Ishikawa (cell line): ENCODE measurements at regions not wholly inside any gene's neighbourhood (a gene's known extent, or its start where the extent isn't known, plus 50 kb on each side); places are given as distances from the start of the nearest gene placed in this dataset.

Experiments used
- CEBPB ChIP-seq: IDR thresholded peaks from 2 replicates; pipeline ENCODE4 v1.6.1; 2012
- CREB1 ChIP-seq: IDR thresholded peaks from 2 replicates; pipeline ENCODE4 v1.6.1; 2012; ENCODE audit warnings: low read depth
- EGR1 ChIP-seq: IDR thresholded peaks from 2 replicates; pipeline ENCODE4 v1.6.1; 2012
- EP300 ChIP-seq: IDR thresholded peaks from 2 replicates; pipeline ENCODE4 v1.6.1; 2012; ENCODE audit warnings: borderline replicate concordance
- FOXM1 ChIP-seq: IDR thresholded peaks from 2 replicates; pipeline ENCODE4 v1.6.1; 2012; ENCODE audit warnings: low read depth, borderline replicate concordance
- NFIC ChIP-seq: IDR thresholded peaks from 2 replicates; pipeline ENCODE4 v1.6.1; 2012
- RAD21 ChIP-seq: IDR thresholded peaks from 2 replicates; pipeline ENCODE4 v1.6.1; 2012; ENCODE audit warnings: low read depth
- TAF1 ChIP-seq: IDR thresholded peaks from 2 replicates; pipeline ENCODE4 v1.6.1; 2012; ENCODE audit warnings: low read depth, mild to moderate bottlenecking
- TCF12 ChIP-seq: IDR thresholded peaks from 2 replicates; pipeline ENCODE4 v1.6.1; 2012; ENCODE audit warnings: low read depth
- TEAD4 ChIP-seq: IDR thresholded peaks from 2 replicates; pipeline ENCODE4 v1.6.1; 2012
- YY1 ChIP-seq: IDR thresholded peaks from 2 replicates; pipeline ENCODE4 v1.6.1; 2012; ENCODE audit warnings: low read depth
- ZBTB7A ChIP-seq: IDR thresholded peaks from 2 replicates; pipeline ENCODE4 v1.6.1; 2012; ENCODE audit warnings: low read depth
- TF ChIP-seq, protein P1 (sequence below): IDR thresholded peaks from 2 replicates; pipeline ENCODE4 v1.6.1; 2012
- TF ChIP-seq, protein P2 (sequence below): IDR thresholded peaks from 2 replicates; pipeline ENCODE4 v1.6.1; 2012; ENCODE audit warnings: low read depth, mild to moderate bottlenecking
- TF ChIP-seq, protein P3 (sequence below): IDR thresholded peaks from 2 replicates; pipeline ENCODE4 v1.6.1; 2012

DNA sequence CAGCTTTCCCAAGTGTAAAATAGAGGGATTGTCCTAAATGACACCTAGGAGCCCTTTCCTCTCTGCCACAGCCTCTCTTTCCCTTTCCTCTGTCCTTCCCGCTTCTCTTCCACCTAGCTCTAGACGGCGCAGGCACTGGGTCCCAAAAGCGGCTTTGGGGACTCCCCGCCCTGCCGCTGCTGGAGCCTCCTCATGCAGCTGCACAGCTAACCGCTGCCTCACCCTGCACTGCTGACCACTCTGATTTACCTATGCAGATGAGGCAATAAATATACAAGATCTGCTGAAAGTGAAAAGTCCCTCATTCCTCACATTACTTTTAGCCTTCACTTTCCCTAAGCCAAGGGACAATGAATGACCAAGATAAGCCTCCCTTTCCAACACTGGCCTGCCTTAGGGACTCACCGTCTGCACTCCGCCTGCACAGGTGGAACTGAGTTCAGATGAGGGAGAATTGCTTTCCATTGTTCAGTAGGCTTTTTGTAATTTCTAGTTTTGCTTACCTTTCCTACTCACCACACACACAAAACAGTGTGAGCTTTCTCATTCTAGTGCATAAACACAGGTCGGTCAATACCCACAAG, 197.5 kb upstream of the BCL6 start:
- no peak for TF ChIP-seq FOXM1
- no peak for TF ChIP-seq ZBTB7A
- TF ChIP-seq, protein P1, sequence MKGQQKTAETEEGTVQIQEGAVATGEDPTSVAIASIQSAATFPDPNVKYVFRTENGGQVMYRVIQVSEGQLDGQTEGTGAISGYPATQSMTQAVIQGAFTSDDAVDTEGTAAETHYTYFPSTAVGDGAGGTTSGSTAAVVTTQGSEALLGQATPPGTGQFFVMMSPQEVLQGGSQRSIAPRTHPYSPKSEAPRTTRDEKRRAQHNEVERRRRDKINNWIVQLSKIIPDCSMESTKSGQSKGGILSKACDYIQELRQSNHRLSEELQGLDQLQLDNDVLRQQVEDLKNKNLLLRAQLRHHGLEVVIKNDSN, result no peak
- TF ChIP-seq CEBPB, result no peak
- TF ChIP-seq RAD21, result no peak
- TF ChIP-seq, protein P2, sequence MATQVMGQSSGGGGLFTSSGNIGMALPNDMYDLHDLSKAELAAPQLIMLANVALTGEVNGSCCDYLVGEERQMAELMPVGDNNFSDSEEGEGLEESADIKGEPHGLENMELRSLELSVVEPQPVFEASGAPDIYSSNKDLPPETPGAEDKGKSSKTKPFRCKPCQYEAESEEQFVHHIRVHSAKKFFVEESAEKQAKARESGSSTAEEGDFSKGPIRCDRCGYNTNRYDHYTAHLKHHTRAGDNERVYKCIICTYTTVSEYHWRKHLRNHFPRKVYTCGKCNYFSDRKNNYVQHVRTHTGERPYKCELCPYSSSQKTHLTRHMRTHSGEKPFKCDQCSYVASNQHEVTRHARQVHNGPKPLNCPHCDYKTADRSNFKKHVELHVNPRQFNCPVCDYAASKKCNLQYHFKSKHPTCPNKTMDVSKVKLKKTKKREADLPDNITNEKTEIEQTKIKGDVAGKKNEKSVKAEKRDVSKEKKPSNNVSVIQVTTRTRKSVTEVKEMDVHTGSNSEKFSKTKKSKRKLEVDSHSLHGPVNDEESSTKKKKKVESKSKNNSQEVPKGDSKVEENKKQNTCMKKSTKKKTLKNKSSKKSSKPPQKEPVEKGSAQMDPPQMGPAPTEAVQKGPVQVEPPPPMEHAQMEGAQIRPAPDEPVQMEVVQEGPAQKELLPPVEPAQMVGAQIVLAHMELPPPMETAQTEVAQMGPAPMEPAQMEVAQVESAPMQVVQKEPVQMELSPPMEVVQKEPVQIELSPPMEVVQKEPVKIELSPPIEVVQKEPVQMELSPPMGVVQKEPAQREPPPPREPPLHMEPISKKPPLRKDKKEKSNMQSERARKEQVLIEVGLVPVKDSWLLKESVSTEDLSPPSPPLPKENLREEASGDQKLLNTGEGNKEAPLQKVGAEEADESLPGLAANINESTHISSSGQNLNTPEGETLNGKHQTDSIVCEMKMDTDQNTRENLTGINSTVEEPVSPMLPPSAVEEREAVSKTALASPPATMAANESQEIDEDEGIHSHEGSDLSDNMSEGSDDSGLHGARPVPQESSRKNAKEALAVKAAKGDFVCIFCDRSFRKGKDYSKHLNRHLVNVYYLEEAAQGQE, result no peak
- TF ChIP-seq TAF1, result no peak
- no peak for TF ChIP-seq YY1
- TF ChIP-seq, protein P3, sequence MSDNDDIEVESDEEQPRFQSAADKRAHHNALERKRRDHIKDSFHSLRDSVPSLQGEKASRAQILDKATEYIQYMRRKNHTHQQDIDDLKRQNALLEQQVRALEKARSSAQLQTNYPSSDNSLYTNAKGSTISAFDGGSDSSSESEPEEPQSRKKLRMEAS, result no peak
- no peak for TF ChIP-seq TCF12

DNA sequence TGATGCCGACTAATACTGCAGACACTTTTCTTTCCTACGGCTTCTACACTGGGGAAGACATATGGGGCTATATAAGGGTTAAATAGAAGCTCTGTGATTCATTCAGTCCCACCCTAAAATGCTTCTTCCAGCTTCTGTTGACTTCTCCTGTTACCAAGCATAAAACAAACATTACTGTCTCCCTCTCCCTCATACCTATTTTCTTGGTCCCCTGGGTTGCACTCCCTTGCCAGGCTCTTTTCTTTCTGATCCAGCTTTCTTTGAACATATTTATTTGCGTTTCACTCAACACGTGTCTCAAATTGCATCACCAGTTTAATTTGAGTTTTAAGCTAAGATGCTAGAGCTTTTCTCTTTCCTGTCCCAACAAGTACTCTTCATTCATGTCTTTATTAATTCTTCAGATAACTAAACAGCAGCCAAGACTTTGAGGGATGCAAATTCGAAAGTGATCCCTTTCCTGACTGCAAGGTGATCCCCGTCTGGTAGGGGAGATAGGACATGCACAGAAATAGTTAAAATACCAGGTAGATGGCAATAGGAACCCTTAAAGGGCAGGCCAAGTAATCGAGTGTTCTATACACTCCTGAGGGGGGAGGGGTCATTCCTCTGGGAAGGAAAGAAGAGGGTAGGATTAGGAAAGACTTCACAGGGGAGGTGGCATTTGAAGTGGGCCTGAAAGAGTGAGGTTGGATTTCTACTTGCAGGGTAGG, 198.6 kb upstream of the BCL6 start:
- TF ChIP-seq TAF1 (no peak), ZBTB7A (no peak), CEBPB (no peak), CREB1 (no peak), FOXM1 (no peak), YY1 (no peak), EP300 (no peak), RAD21 (no peak), NFIC (no peak), EGR1 (no peak), TCF12 (no peak), TEAD4 (no peak)
- TF ChIP-seq, protein P2, result no peak
- TF ChIP-seq, protein P3, result no peak
- TF ChIP-seq, protein P1, result no peak

DNA sequence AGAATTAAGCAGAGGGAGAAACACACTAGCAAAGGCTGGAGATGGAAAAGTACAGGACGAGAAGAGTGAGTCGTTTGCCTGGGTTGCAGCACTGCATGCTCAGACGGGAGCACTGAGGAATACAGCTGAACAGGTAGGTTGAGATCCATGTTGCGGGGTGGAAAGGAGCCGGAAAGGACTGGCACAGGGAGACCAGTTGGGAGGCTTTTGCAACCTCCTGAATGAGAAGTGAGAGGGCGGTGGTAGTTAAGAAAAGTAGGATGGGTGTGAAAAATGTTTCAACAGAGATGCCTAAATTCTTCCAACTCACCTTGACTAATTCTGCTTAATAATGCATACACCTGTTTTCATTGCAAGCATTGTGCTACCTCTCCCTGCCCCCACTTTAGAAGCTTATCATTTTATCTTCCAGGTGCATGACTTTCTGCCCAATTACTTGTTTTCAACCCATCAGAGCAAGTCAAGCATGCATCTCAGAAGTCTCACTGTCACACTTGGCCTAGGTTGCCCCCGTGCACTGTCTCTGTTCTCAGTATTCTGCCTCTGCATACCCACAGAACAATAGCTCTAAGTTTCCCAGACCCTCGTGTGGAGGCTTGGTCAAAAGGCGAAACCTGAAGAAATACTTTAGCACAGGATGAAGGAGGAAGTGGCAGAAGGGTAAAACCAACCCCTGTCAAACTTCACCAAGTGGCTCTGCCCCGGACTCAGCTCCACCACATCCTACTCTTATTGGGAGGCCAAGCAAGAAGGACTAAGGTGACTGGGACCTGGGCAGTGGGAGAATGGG, 199.3 kb upstream of the BCL6 start:
- TF ChIP-seq FOXM1 (no peak), ZBTB7A (no peak), TCF12 (no peak), YY1 (no peak), EP300 (no peak), CEBPB (no peak), NFIC (no peak)
- TF ChIP-seq, protein P1, result no peak
- TF ChIP-seq, protein P2, result no peak
- TF ChIP-seq, protein P3, result no peak
